GM06990 (cell line): ENCODE measurements at regions not wholly inside any gene's neighbourhood (a gene's known extent, or its start where the extent isn't known, plus 50 kb on each side); places are given as distances from the start of the nearest gene placed in this dataset.

Experiments
- DNase-seq: peaks from one replicate; pipeline ENCODE4 v3.0.0-alpha.2; 2011; ENCODE audit not compliant: insufficient read length; ENCODE audit errors: extremely low read depth
- H3K27me3 ChIP-seq: replicated peaks from 2 replicates; pipeline ENCODE4 v1.6.0; 2011; ENCODE audit warnings: low read length; ENCODE audit not compliant: control insufficient read depth, insufficient read depth
- H3K36me3 ChIP-seq: 2 replicates; pipeline ENCODE4 v1.5.1; 2011; ENCODE audit warnings: low read length; ENCODE audit not compliant: control insufficient read depth, insufficient read depth
- H3K4me3 ChIP-seq: replicated peaks from 2 replicates; pipeline ENCODE4 v1.5.1; 2011; ENCODE audit warnings: low read depth, mild to moderate bottlenecking, control low read depth, low read length
- CTCF ChIP-seq: IDR thresholded peaks from 2 replicates; pipeline ENCODE4 v1.5.1; 2011; ENCODE audit warnings: low read length, control low read depth, mild to moderate bottlenecking, inconsistent platforms; ENCODE audit not compliant: insufficient read depth, poor library complexity, severe bottlenecking

DNA sequence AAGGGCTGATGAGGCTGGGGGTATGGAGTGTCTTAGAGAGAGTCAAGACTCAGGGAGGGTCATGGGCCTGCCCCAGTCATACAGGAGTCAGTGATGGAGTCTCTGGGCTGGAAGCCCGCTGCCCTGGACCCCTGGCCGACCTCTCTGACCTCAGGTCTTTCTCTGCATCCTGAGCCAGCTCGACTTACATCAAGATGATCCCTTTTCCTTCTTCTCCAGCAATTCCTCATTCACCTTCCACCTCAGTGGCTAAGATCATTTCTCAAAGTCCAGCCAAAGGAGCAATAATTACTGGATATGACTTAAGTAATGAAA, 308.6 kb downstream of the MATN1 start:
- Histone ChIP-seq H3K36me3 (no peaks in the 10 kb centered on the region), H3K27me3 (no peaks in the 10 kb centered on the region; the same call in 1 of the 2 replicates), H3K4me3 (no peak overlapping the region)
- TF ChIP-seq CTCF = no peak
- DNase-seq = no peak

GRCh38 chr1:30414086-30414850, 309.1 kb downstream of the MATN1 start:
- no peak overlapping the region for H3K4me3 ChIP-seq
- no peaks in the 10 kb centered on the region; the same call in 1 of the 2 replicates for H3K27me3 ChIP-seq
- no peak for DNase-seq
- no peak for TF ChIP-seq CTCF
- H3K36me3 ChIP-seq = no peaks in the 10 kb centered on the region

- Histone ChIP-seq H3K4me3 (no peak overlapping the region), H3K27me3 (no peaks in the 10 kb centered on the region; the same call in 1 of the 2 replicates), H3K36me3 (no peaks in the 10 kb centered on the region)
- no peak for DNase-seq
- TF ChIP-seq CTCF = no peak
Observed at GRCh38 chr1:30413606-30414005, 309.8 kb downstream of the MATN1 start.

- TF ChIP-seq CTCF = no peak
- Histone ChIP-seq H3K36me3 (no peaks in the 10 kb centered on the region), H3K4me3 (no peak overlapping the region), H3K27me3 (no peaks in the 10 kb centered on the region; the same call in 1 of the 2 replicates)
- DNase-seq = no peak
Observed at GRCh38 chr1:30413111-30413440, 310.3 kb downstream of the MATN1 start.

DNA sequence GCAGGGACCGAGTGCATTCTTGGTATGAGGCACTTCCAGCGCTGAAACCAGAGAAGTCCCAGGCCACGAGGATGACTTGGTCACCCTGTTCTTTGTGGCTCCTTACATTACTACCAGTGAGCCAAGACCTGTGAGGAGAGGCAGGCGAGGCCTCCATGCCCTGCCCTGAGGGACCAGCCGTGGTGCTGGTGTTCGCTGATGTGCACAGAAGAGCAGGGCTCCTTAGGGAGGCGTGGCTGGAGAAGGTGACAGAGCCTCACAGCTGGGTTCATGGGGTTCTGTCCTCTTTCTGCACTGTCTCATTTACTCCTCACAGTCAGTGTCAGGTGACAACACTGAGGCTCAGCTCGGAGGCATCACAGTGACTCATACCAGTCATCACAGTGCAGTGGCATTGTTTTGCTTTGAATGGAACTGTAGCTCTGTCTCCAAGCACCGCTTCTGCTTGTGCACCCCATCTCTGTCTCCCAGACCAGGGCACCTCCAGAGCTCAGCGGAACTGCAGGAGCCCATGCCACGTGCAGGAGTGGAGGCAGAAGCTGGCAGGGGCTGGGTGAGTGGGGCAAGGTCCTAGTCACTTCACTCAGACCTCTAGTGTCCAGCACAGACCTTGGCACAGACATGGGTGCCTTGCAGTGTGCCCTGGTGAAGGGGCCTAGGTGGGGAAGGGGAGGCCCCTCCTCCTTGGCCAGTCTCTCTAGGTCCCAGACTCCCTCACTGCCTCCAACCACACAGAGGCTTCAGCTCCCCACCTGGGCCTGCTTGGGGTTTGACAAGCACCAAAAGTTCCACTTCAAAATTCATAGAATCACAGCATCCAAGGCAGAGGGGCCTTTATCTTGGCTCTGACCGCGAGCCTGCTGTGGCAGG, 310.9 kb downstream of the MATN1 start:
- Histone ChIP-seq H3K4me3 (no peak overlapping the region), H3K27me3 (no peaks in the 10 kb centered on the region; the same call in 1 of the 2 replicates), H3K36me3 (no peaks in the 10 kb centered on the region)
- no peak for DNase-seq
- TF ChIP-seq CTCF = no peak
